ENCODE measurements at regions not wholly inside any gene's neighbourhood (a gene's known extent, or its start where the extent isn't known, plus 50 kb on each side); places are given as distances from the start of the nearest gene placed in this dataset.

DNA sequence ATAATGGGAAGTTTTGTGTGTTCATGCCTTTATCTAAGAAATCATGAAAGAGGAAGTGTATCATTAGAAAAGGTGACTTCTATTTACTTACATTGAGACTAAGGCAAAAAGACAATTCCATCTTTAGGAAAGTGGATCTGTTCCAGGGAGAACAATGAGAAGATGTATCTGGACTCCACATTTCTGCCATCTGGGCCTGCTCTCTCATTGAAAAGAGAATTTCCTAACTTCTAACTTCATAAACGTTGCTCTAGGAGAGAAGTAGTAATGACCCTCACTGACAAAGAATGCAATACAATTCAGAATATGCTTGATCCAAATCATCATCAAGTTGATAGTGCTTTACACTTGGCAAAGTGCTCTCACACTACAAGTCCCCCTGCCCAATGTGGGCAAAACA, 294.2 kb downstream of the OGFRL1 start:
- Mint-ChIP-seq H3K9me3 (peaks cover 0 to 4% of the 10 kb centered on the region in 2 donors), H3K27ac (no peak overlapping the region), H3K36me3 (peaks cover 0 to 4% of the 10 kb centered on the region in 2 donors)
- ATAC-seq (no peak), DNase-seq (ENCODE audit: low spot score in 2 of 2) (no peak)

DNA sequence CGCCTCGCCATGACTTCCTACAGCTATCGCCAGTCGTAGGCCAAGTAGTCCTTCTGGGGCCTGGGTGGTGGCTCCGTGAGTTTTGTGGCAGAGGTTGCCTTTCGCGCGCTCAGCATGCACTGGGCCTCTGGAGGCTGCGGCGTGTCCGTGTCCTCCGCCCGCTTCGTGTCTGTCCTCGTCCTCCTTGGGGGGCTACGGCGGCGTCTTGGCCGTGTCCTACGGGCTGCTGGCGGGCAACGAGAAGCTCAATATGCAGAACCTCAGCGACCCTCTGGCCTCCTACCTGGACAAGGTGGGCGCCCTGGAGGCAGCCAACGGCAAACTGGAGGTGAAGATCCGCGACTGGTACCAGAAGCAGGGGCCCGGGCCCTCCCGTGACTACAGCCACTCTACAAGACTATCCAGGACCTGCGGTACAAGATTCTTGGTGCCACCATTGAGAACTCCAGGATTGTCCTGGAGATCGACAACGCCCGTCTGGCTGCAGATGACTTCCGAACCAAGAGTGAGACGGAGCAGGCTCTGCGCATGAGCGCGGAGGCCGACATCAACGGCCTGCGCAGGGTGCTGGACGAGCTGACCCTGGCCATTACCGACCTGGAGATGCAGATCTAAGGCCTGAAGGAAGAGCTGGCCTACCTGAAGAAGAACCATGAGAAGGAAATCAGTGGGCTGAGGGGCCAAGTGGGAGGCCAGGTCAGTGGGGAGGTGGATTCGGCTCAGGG, 296.3 kb downstream of the OGFRL1 start:
- peaks cover 0 to 4% of the 10 kb centered on the region in 2 donors for H3K9me3 Mint-ChIP-seq
- peaks cover 0 to 9% of the 10 kb centered on the region in 2 donors for H3K36me3 Mint-ChIP-seq
- ATAC-seq (no peak), DNase-seq (ENCODE audit: low spot score in 2 of 2) (no peak)
- no peak overlapping the region for H3K27ac Mint-ChIP-seq

- H3K36me3 Mint-ChIP-seq: peaks cover 0 to 9% of the 10 kb centered on the region in 2 donors
These were observed 296.9 kb downstream of the OGFRL1 start for GRCh38 chr6:71585472-71585871.

GRCh38 chr6:71588490-71588889, 297.9 kb upstream of the RIMS1 start:
- peaks cover 0 to 4% of the 10 kb centered on the region in 2 donors for H3K9me3 Mint-ChIP-seq
- no peak for DNase-seq (ENCODE audit: low spot score in 2 of 2)
- no peak for ATAC-seq
- H3K27ac Mint-ChIP-seq: no peak overlapping the region
- peaks cover 0 to 9% of the 10 kb centered on the region in 2 donors for H3K36me3 Mint-ChIP-seq

More at GRCh38 chr6:71585472-71585871, 296.9 kb downstream of the OGFRL1 start:
- H3K9me3 Mint-ChIP-seq: peaks cover 0 to 4% of the 10 kb centered on the region in 2 donors
- DNase-seq (ENCODE audit: low spot score in 2 of 2) (no peak), ATAC-seq (no peak)
- no peak overlapping the region for H3K27ac Mint-ChIP-seq

- DNase-seq (ENCODE audit: low spot score in 2 of 2) (no peak), ATAC-seq (no peak)
- Mint-ChIP-seq H3K36me3 (peaks cover 0 to 9% of the 10 kb centered on the region in 2 donors), H3K27ac (no peak overlapping the region), H3K9me3 (peaks cover 0 to 4% of the 10 kb centered on the region in 2 donors)
These were observed 297.1 kb upstream of the RIMS1 start for GRCh38 chr6:71589254-71589653.

- no peak for DNase-seq (ENCODE audit: low spot score in 2 of 2)
- ATAC-seq: no peak
- peaks cover 0 to 5% of the 10 kb centered on the region in 2 donors for H3K36me3 Mint-ChIP-seq
- no peak overlapping the region for H3K27ac Mint-ChIP-seq
- no peaks in the 10 kb centered on the region for H3K9me3 Mint-ChIP-seq
These were observed 293.7 kb upstream of the RIMS1 start for GRCh38 chr6:71592643-71593042.

DNA sequence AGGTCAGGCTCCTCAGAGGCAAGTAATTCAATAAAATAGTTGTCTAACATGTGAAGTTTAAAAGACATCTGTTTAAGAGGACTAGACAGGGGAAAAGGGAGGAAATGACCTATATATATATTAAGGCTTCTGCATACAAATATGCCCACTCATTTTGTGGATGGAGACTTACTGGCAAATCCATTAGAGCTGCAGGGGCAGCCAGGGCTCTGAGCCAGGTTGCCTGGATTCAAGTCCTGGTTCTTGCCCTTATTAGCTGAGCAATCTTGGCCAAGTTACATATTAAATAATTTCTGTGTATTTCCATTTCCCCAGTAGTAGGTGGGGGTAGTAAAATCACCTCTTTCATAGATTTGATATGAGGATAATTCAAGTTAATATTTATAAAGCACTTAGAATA, 287.0 kb upstream of the RIMS1 start:
- H3K36me3 Mint-ChIP-seq: no peaks in the 10 kb centered on the region
- peaks cover 0 to 7% of the 10 kb centered on the region in 2 donors for H3K9me3 Mint-ChIP-seq
- H3K27ac Mint-ChIP-seq: no peak overlapping the region
- no peak for DNase-seq (ENCODE audit: low spot score in 2 of 2)
- ATAC-seq: no peak

- Mint-ChIP-seq H3K36me3 (no peaks in the 10 kb centered on the region), H3K27ac (no peak overlapping the region), H3K9me3 (peaks cover 0 to 7% of the 10 kb centered on the region in 2 donors)
- no peak for ATAC-seq
- DNase-seq (ENCODE audit: low spot score in 2 of 2): no peak
These were observed 283.9 kb upstream of the RIMS1 start for GRCh38 chr6:71602385-71603007.

GRCh38 chr6:71603021-71603420, 283.3 kb upstream of the RIMS1 start:
- ATAC-seq: no peak
- H3K27ac Mint-ChIP-seq: no peak overlapping the region
- peaks cover 0 to 7% of the 10 kb centered on the region in 2 donors for H3K9me3 Mint-ChIP-seq
- no peak for DNase-seq (ENCODE audit: low spot score in 2 of 2)
- no peaks in the 10 kb centered on the region for H3K36me3 Mint-ChIP-seq

- ATAC-seq (no peak), DNase-seq (ENCODE audit: low spot score in 2 of 2) (no peak)
- no peaks in the 10 kb centered on the region for H3K36me3 Mint-ChIP-seq
- H3K27ac Mint-ChIP-seq: no peak overlapping the region
- H3K9me3 Mint-ChIP-seq: peaks cover 0 to 4% of the 10 kb centered on the region in 2 donors
These were observed 277.7 kb upstream of the RIMS1 start for GRCh38 chr6:71608646-71609045.

GRCh38 chr6:71619836-71620235, 266.5 kb upstream of the RIMS1 start:
- Mint-ChIP-seq H3K27ac (no peak overlapping the region), H3K36me3 (peaks cover 0 to 2% of the 10 kb centered on the region in 2 donors), H3K9me3 (peaks cover 7 to 12% of the 10 kb centered on the region in 2 donors)
- ATAC-seq (no peak), DNase-seq (ENCODE audit: low spot score in 2 of 2) (no peak)

DNA sequence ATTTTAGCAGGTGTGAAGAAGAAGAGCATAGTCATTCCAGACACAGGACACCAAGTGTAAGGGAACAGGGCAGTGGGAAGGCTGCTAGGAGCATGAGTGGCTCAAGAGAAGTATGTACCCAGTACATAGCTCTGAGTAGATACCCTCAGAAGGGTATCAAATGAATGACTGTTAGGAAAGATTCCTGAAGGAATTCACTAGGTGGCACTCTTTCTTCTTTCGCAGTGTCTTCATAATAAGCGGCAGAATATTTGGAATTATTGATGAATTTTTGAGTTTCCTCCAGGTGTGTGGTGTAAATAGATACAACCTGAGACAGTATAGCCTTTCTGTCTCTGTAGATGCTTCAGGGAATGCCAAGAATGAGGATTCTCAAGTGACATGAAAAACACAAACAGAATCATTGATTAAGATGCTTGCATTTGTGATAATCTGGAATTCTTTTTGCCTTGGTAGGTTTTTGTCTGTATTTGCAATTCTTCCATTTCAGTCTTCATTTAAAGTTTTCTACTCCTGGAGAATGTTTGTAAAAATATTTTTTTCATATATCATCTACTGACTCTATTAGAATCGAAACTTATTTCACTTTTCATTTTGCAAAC, 264.3 kb upstream of the RIMS1 start:
- H3K36me3 Mint-ChIP-seq: peaks cover 0 to 8% of the 10 kb centered on the region in 2 donors
- DNase-seq (ENCODE audit: low spot score in 2 of 2) (no peak), ATAC-seq (no peak)
- H3K27ac Mint-ChIP-seq: no peak overlapping the region
- H3K9me3 Mint-ChIP-seq: peaks cover 19 to 20% of the 10 kb centered on the region in 2 donors

DNA sequence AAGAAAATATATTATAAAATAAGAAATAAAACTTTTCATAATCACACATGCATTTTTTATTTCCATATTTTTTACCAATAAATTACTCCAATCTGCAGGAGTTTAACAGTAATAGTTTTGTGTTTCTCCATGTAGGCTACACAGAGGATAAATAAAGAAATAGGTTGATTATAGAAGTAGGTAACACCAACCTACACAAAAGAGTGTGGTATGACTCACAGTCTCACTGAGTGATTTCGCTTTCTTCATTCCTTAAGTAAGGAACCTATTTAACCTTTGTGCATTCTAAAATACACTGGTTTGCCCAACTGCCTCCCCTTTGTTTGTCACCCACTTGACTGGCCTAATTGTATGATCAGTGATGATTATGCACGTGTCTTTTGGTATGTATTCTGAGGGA, 244.2 kb upstream of the RIMS1 start:
- Mint-ChIP-seq H3K27ac (no peak overlapping the region), H3K36me3 (no peaks in the 10 kb centered on the region)

GRCh38 chr6:71642793-71643192, 243.6 kb upstream of the RIMS1 start:
- peaks cover 4 to 7% of the 10 kb centered on the region in 2 donors for H3K9me3 Mint-ChIP-seq
- ATAC-seq (no peak), DNase-seq (ENCODE audit: low spot score in 2 of 2) (no peak)
- no peaks in the 10 kb centered on the region for H3K36me3 Mint-ChIP-seq
- no peak overlapping the region for H3K27ac Mint-ChIP-seq

More for the DNA sequence above, 244.2 kb upstream of the RIMS1 start:
- no peak for DNase-seq (ENCODE audit: low spot score in 2 of 2)
- H3K9me3 Mint-ChIP-seq: peaks cover 4 to 7% of the 10 kb centered on the region in 2 donors
- no peak for ATAC-seq

- DNase-seq (ENCODE audit: low spot score in 2 of 2) (no peak), ATAC-seq (no peak)
- no peaks in the 10 kb centered on the region for H3K36me3 Mint-ChIP-seq
- no peak overlapping the region for H3K27ac Mint-ChIP-seq
- H3K9me3 Mint-ChIP-seq: peaks cover 4% of the 10 kb centered on the region in 2 donors
These were observed 241.1 kb upstream of the RIMS1 start for GRCh38 chr6:71645299-71645698.

- Mint-ChIP-seq H3K27ac (no peak overlapping the region), H3K36me3 (no peaks in the 10 kb centered on the region), H3K9me3 (peaks cover 0 to 7% of the 10 kb centered on the region in 2 donors)
- DNase-seq (ENCODE audit: low spot score in 2 of 2) (no peak), ATAC-seq (no peak)
These were observed 236.4 kb upstream of the RIMS1 start for GRCh38 chr6:71649915-71650314.

- no peaks in the 10 kb centered on the region for H3K36me3 Mint-ChIP-seq
- ATAC-seq (no peak), DNase-seq (ENCODE audit: low spot score in 2 of 2) (no peak)
- peaks cover 0 to 7% of the 10 kb centered on the region in 2 donors for H3K9me3 Mint-ChIP-seq
- no peak overlapping the region for H3K27ac Mint-ChIP-seq
These were observed 234.7 kb upstream of the RIMS1 start for GRCh38 chr6:71651636-71652035.

Measured in activated naive CD4-positive, alpha-beta T cell treated with anti-CD3 and anti-CD28 coated beads, Interleukin-2, amount 50 U/mL, for 72 hours (primary cell).